CD14-positive monocyte (primary cell): ENCODE measurements at regions not wholly inside any gene's neighbourhood (a gene's known extent, or its start where the extent isn't known, plus 50 kb on each side); places are given as distances from the start of the nearest gene placed in this dataset.

Source experiments
- DNase-seq, 3 donors: peaks; one replicate each; pipeline ENCODE4 v3.0.0-alpha.2; 2011 to 2022
- H2AFZ ChIP-seq: 2 replicates; pipeline ENCODE4 v1.6.0; 2012; ENCODE audit warnings: mild to moderate bottlenecking, low read depth, low read length, inconsistent platforms; ENCODE audit not compliant: insufficient read depth, poor library complexity, severe bottlenecking
- H3K27ac ChIP-seq, 2 donors: 1 replicate in 1 of 2; 2 replicates in 1 of 2; pipeline ENCODE4 v1.5.1; 2012 to 2013; ENCODE audit warnings: low read length in 2 of 2, control low read depth in 1 of 2, inconsistent platforms in 1 of 2, low read depth in 1 of 2, mild to moderate bottlenecking in 1 of 2
- H3K27me3 ChIP-seq, 2 donors: one replicate each; pipeline versions ENCODE4 v1.6.0 to v1.6.1; 2011 to 2013; ENCODE audit warnings: low read length in 2 of 2; ENCODE audit not compliant: control insufficient read depth in 2 of 2, insufficient read depth in 2 of 2
- H3K36me3 ChIP-seq, 2 donors: replicated peaks in 1 of 2; 1 replicate in 1 of 2; 2 replicates in 1 of 2; pipeline versions ENCODE4 v1.5.1 to v1.6.1; 2012 to 2013; ENCODE audit warnings: low read length in 2 of 2, control low read depth in 1 of 2, inconsistent platforms in 1 of 2, mild to moderate bottlenecking in 1 of 2; ENCODE audit not compliant: insufficient read depth in 2 of 2, control insufficient read depth in 1 of 2
- H3K4me1 ChIP-seq, 2 donors: 1 replicate in 1 of 2; 2 replicates in 1 of 2; pipeline versions ENCODE4 v1.5.1 to v1.6.1; 2012 to 2013; ENCODE audit warnings: low read length in 2 of 2, control low read depth in 1 of 2, inconsistent platforms in 1 of 2, mild to moderate bottlenecking in 1 of 2, moderate library complexity in 1 of 2; ENCODE audit not compliant: insufficient read depth in 2 of 2, control insufficient read depth in 1 of 2
- H3K4me2 ChIP-seq: replicated peaks from 2 replicates; pipeline ENCODE3; 2012; ENCODE audit warnings: low read length, moderate library complexity, mild to moderate bottlenecking; ENCODE audit not compliant: poor library complexity, severe bottlenecking; ENCODE audit errors: extremely low read depth
- H3K4me3 ChIP-seq, 3 experiments: fragments of 200-600 bp in 1 of 3; sonication (generic) in 1 of 3; replicated peaks in 1 of 3; 1 replicate in 2 of 3; 2 replicates in 1 of 3; pipeline ENCODE4 v1.5.1; 2011 to 2013; ENCODE audit warnings: low read length in 3 of 3, mild to moderate bottlenecking in 3 of 3, control low read depth in 2 of 3, low read depth in 2 of 3, inconsistent platforms in 1 of 3, moderate library complexity in 1 of 3
- H3K79me2 ChIP-seq: 2 replicates; pipeline ENCODE4 v1.6.0; 2012; ENCODE audit warnings: mild to moderate bottlenecking, control low read depth, inconsistent platforms, low read length, moderate library complexity; ENCODE audit not compliant: insufficient read depth
- H3K9ac ChIP-seq: 2 replicates; pipeline ENCODE4 v1.6.0; 2017; ENCODE audit warnings: low read length, mild to moderate bottlenecking; ENCODE audit not compliant: insufficient read depth, poor library complexity, severe bottlenecking
- H3K9me3 ChIP-seq, 2 donors: replicated peaks in 1 of 2; 1 replicate in 1 of 2; 2 replicates in 1 of 2; pipeline versions ENCODE4 v1.5.1 to v1.6.1; 2012 to 2013; ENCODE audit warnings: low read length in 2 of 2, control low read depth in 1 of 2; ENCODE audit not compliant: control insufficient read depth in 1 of 2, insufficient read depth in 1 of 2
- H4K20me1 ChIP-seq: 2 replicates; pipeline ENCODE4 v1.6.0; 2012; ENCODE audit warnings: mild to moderate bottlenecking, low read length, control low read depth, moderate library complexity; ENCODE audit not compliant: insufficient read depth
- H3K27ac Mint-ChIP-seq, 7 donors: one replicate each; pipeline ENCODE4 v1.8.0; 2020; ENCODE audit warnings: mild to moderate bottlenecking in 7 of 7, mixed read lengths in 7 of 7, moderate library complexity in 6 of 7, inconsistent platforms in 2 of 7
- H3K27me3 Mint-ChIP-seq, 3 donors: one replicate each; pipeline ENCODE4 v1.8.0; 2021 to 2022; ENCODE audit warnings: low read depth in 3 of 3, mild to moderate bottlenecking in 3 of 3, mixed read lengths in 3 of 3, moderate library complexity in 3 of 3, inconsistent platforms in 1 of 3
- H3K36me3 Mint-ChIP-seq, 2 donors: one replicate each; pipeline ENCODE4 v1.8.0; 2020; ENCODE audit warnings: mixed read lengths in 2 of 2, inconsistent platforms in 1 of 2, mild to moderate bottlenecking in 1 of 2
- H3K4me1 Mint-ChIP-seq: one replicate; pipeline ENCODE4 v1.8.0; 2020; ENCODE audit warnings: mild to moderate bottlenecking, mixed read lengths
- H3K4me3 Mint-ChIP-seq, 2 donors: one replicate each; pipeline ENCODE4 v1.8.0; 2020; ENCODE audit warnings: mild to moderate bottlenecking in 2 of 2, mixed read lengths in 2 of 2, moderate library complexity in 1 of 2
- H3K9me3 Mint-ChIP-seq, 7 donors: one replicate each; pipeline ENCODE4 v1.8.0; 2020 to 2022; ENCODE audit warnings: mixed read lengths in 7 of 7, mild to moderate bottlenecking in 6 of 7, moderate library complexity in 6 of 7, inconsistent platforms in 2 of 7
- WGBS: methylation state at CpG from one replicate; pipeline ENCODE4 v1.1.5; 2013; ENCODE audit warnings: missing lambda C conversion rate; ENCODE audit not compliant: insufficient coverage; 5-methylcytosine and 5-hydroxymethylcytosine counted together
- intact Hi-C, 2 donors: fragments of 100-400 bp; cut with micrococcal nuclease; formaldehyde crosslinking; loops; one replicate each; pipeline versions ENCODE4 v1.15.0 to v1.15.1; 2023
- TF ChIP-seq, protein P1 (sequence below): fragments of 200-600 bp; IDR thresholded peaks from one replicate; pipeline ENCODE4 v1.8.0; 2022; ENCODE audit warnings: antibody characterized with exemption, mild to moderate bottlenecking

DNA sequence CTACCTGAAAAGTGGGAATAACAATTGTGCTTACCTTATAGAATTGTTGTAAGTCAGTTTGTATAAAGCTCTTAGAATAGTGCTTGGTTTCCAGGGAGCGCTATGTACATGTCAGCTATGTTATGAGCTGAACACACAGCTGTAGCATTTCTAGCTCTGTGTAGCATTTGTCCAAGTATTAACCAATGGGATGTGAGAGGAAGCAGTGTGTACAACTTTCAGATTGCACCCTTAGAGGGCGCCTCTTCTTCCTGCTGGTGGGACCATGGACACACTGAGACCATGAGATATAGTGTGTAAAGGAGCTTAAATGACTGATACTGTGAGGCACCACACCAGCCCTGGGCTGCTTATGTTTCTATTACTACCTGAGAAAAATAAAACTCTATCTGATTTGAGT lies 380.2 kb downstream of the LNPK start:
- 71% methylated on average over 1 of the region's 2 CpGs for WGBS
- H3K4me1 ChIP-seq, result no peaks in the 10 kb centered on the region
- no peaks in the 10 kb centered on the region for H3K36me3 Mint-ChIP-seq
- H3K27ac Mint-ChIP-seq, result no peak overlapping the region
- TF ChIP-seq, protein P1, sequence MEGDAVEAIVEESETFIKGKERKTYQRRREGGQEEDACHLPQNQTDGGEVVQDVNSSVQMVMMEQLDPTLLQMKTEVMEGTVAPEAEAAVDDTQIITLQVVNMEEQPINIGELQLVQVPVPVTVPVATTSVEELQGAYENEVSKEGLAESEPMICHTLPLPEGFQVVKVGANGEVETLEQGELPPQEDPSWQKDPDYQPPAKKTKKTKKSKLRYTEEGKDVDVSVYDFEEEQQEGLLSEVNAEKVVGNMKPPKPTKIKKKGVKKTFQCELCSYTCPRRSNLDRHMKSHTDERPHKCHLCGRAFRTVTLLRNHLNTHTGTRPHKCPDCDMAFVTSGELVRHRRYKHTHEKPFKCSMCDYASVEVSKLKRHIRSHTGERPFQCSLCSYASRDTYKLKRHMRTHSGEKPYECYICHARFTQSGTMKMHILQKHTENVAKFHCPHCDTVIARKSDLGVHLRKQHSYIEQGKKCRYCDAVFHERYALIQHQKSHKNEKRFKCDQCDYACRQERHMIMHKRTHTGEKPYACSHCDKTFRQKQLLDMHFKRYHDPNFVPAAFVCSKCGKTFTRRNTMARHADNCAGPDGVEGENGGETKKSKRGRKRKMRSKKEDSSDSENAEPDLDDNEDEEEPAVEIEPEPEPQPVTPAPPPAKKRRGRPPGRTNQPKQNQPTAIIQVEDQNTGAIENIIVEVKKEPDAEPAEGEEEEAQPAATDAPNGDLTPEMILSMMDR, result no peak
- H3K4me1 Mint-ChIP-seq, result peaks cover 9% of the 10 kb centered on the region
- no peaks in the 10 kb centered on the region for H3K36me3 ChIP-seq
- no peak overlapping the region for H3K4me2 ChIP-seq
- H3K27me3 ChIP-seq, result no peaks in the 10 kb centered on the region
- no peaks in the 10 kb centered on the region for H3K27me3 Mint-ChIP-seq
- no peak overlapping the region for H3K27ac ChIP-seq
- H2AFZ ChIP-seq, result no peak overlapping the region
- H3K9ac ChIP-seq, result no peak overlapping the region
- no peaks in the 10 kb centered on the region for H3K79me2 ChIP-seq
- peaks cover 0 to 8% (median 2%) of the 10 kb centered on the region in 7 donors for H3K9me3 Mint-ChIP-seq
- intact Hi-C loops, result no loop called here
- H3K4me3 ChIP-seq, result no peak overlapping the region
- H4K20me1 ChIP-seq, result no peaks in the 10 kb centered on the region
- H3K4me3 Mint-ChIP-seq, result no peak overlapping the region
- H3K9me3 ChIP-seq, result no peaks in the 10 kb centered on the region
- no peak for DNase-seq

DNA sequence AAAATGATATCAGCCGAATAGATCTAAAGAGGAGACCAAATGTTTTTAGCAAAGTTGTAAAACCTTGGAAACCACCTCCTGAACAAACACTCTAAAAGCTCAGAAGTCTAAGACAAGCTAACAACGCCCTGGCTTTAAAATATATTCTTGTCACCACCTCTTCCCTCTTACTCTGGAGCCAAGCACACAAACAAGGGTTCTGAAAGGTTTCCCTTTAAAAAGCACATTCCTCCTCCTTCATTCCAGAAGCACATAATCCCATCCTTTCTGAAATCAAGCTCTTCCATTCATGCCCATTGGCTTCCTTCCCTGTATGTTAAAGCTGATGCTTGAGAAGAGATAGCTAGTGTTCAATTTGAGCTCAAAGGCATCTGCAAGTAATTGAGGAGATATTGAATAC lies 382.0 kb downstream of the LNPK start:
- Histone ChIP-seq H3K79me2 (no peaks in the 10 kb centered on the region), H3K9me3 (no peaks in the 10 kb centered on the region), H3K27ac (no peak overlapping the region), H3K4me3 (no peak overlapping the region), H3K36me3 (no peaks in the 10 kb centered on the region), H3K4me2 (no peak overlapping the region), H3K9ac (no peak overlapping the region), H4K20me1 (no peaks in the 10 kb centered on the region), H3K27me3 (no peaks in the 10 kb centered on the region), H3K4me1 (no peaks in the 10 kb centered on the region), H2AFZ (no peak overlapping the region)
- 100% methylated on average over 1 of the region's 2 CpGs for WGBS
- no peak for DNase-seq
- Mint-ChIP-seq H3K36me3 (no peaks in the 10 kb centered on the region), H3K27me3 (no peaks in the 10 kb centered on the region), H3K9me3 (peaks cover 0 to 4% (median 2%) of the 10 kb centered on the region in 7 donors), H3K4me3 (no peak overlapping the region), H3K4me1 (peaks cover 9% of the 10 kb centered on the region), H3K27ac (no peak overlapping the region)
- TF ChIP-seq, protein P1, result no peak
- intact Hi-C loops, result no loop called here
